ENCODE measurements at regions not wholly inside any gene's neighbourhood (a gene's known extent, or its start where the extent isn't known, plus 50 kb on each side); places are given as distances from the start of the nearest gene placed in this dataset.

DNA sequence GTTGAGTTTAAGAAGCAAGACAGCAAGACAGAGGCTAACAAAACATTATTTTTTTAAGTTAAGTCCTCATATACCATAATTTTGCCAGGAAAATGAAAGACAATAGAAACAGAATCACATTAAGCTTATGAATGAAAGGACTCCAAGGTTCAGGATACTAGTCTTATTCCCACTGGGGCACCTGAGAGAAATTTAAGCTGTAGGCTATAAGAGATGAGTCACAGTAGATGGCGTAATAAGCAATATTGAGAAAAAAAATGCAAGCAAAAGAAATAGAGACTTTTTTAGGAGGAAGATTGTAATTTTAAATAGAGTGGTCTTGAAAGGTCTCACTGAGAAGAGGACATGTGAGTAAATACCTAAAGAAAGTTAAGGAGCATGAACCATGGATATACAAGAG, 57.1 kb upstream of the KIF2B start:
- TF ChIP-seq, protein P1, sequence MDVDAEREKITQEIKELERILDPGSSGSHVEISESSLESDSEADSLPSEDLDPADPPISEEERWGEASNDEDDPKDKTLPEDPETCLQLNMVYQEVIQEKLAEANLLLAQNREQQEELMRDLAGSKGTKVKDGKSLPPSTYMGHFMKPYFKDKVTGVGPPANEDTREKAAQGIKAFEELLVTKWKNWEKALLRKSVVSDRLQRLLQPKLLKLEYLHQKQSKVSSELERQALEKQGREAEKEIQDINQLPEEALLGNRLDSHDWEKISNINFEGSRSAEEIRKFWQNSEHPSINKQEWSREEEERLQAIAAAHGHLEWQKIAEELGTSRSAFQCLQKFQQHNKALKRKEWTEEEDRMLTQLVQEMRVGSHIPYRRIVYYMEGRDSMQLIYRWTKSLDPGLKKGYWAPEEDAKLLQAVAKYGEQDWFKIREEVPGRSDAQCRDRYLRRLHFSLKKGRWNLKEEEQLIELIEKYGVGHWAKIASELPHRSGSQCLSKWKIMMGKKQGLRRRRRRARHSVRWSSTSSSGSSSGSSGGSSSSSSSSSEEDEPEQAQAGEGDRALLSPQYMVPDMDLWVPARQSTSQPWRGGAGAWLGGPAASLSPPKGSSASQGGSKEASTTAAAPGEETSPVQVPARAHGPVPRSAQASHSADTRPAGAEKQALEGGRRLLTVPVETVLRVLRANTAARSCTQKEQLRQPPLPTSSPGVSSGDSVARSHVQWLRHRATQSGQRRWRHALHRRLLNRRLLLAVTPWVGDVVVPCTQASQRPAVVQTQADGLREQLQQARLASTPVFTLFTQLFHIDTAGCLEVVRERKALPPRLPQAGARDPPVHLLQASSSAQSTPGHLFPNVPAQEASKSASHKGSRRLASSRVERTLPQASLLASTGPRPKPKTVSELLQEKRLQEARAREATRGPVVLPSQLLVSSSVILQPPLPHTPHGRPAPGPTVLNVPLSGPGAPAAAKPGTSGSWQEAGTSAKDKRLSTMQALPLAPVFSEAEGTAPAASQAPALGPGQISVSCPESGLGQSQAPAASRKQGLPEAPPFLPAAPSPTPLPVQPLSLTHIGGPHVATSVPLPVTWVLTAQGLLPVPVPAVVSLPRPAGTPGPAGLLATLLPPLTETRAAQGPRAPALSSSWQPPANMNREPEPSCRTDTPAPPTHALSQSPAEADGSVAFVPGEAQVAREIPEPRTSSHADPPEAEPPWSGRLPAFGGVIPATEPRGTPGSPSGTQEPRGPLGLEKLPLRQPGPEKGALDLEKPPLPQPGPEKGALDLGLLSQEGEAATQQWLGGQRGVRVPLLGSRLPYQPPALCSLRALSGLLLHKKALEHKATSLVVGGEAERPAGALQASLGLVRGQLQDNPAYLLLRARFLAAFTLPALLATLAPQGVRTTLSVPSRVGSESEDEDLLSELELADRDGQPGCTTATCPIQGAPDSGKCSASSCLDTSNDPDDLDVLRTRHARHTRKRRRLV (CRISPR knock-in tag; IDR thresholded peaks at IDR 0.05) = no peak
- TF ChIP-seq KDM5A (IDR thresholded peaks at IDR 0.05; ENCODE audit: borderline replicate concordance, low read length) (no peak), EHMT2 (IDR thresholded peaks at IDR 0.05; ENCODE audit: borderline replicate concordance, low read depth, low read length) (no peak), ETV6 (CRISPR knock-in tag; conservative IDR thresholded peaks at IDR 0.05) (no peak), CTCF (CRISPR knock-in tag; IDR thresholded peaks at IDR 0.05) (no peak), SMC3 (IDR thresholded peaks at IDR 0.05; ENCODE audit: low read length) (no peak), IKZF1 (IDR thresholded peaks at IDR 0.05) (no peak), NR1H2 (CRISPR knock-in tag; IDR thresholded peaks at IDR 0.05; ENCODE audit: borderline replicate concordance, low read depth) (no peak), ZNF879 (CRISPR knock-in tag; IDR thresholded peaks at IDR 0.05) (no peak), HCFC1 (IDR thresholded peaks at IDR 0.05; ENCODE audit: low read depth, low read length) (no peak), ZNF143 (CRISPR knock-in tag; IDR thresholded peaks at IDR 0.05) (no peak), ZNF446 (CRISPR knock-in tag; IDR thresholded peaks at IDR 0.05) (no peak)
- TF ChIP-seq, protein P2, sequence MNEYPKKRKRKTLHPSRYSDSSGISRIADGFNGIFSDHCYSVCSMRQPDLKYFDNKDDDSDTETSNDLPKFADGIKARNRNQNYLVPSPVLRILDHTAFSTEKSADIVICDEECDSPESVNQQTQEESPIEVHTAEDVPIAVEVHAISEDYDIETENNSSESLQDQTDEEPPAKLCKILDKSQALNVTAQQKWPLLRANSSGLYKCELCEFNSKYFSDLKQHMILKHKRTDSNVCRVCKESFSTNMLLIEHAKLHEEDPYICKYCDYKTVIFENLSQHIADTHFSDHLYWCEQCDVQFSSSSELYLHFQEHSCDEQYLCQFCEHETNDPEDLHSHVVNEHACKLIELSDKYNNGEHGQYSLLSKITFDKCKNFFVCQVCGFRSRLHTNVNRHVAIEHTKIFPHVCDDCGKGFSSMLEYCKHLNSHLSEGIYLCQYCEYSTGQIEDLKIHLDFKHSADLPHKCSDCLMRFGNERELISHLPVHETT (CRISPR knock-in tag; conservative IDR thresholded peaks at IDR 0.05) = no peak

Data from HepG2 (cell line).